ENCODE measurements at regions not wholly inside any gene's neighbourhood (a gene's known extent, or its start where the extent isn't known, plus 50 kb on each side); places are given as distances from the start of the nearest gene placed in this dataset.
"Not testable (repeated sequence)": the region's sequence is repeated elsewhere in the genome, so short reads cannot be mapped to it uniquely, and the experiment has no call there.

- DNase-seq (ENCODE audit: low read depth) = no peak
- no peak overlapping the region for H3K4me3 ChIP-seq (ENCODE audit: low read depth, low read length)
These were observed 991.1 kb downstream of the STPG2 start for GRCh38 chr4:97152149-97152548.

- no peak overlapping the region for H3K4me3 ChIP-seq (ENCODE audit: low read depth, low read length)
- DNase-seq (ENCODE audit: low read depth) = no peak
These were observed 990.2 kb downstream of the STPG2 start for GRCh38 chr4:97153042-97153441.

GRCh38 chr4:97159625-97160024 is 983.7 kb downstream of the STPG2 start:
- DNase-seq (ENCODE audit: low read depth) = no peak
- H3K4me3 ChIP-seq (ENCODE audit: low read depth, low read length) = no peak overlapping the region

- H3K4me3 ChIP-seq (ENCODE audit: low read depth, low read length) = no peak overlapping the region
- DNase-seq (ENCODE audit: low read depth) = no peak
These were observed 958.0 kb downstream of the STPG2 start for GRCh38 chr4:97185233-97185632.

- no peak overlapping the region for H3K4me3 ChIP-seq (ENCODE audit: low read depth, low read length)
- no peak for DNase-seq (ENCODE audit: low read depth)
These were observed 946.2 kb downstream of the STPG2 start for GRCh38 chr4:97197106-97197505.

- DNase-seq (ENCODE audit: low read depth) = no peak
- no peak overlapping the region for H3K4me3 ChIP-seq (ENCODE audit: low read depth, low read length)
These were observed 934.5 kb downstream of the STPG2 start for GRCh38 chr4:97208749-97209148.

GRCh38 chr4:97215409-97215941 is 927.8 kb downstream of the STPG2 start:
- no peak for DNase-seq (ENCODE audit: low read depth)
- no peak overlapping the region for H3K4me3 ChIP-seq (ENCODE audit: low read depth, low read length)

GRCh38 chr4:97216046-97216445 is 927.2 kb downstream of the STPG2 start:
- no peak overlapping the region for H3K4me3 ChIP-seq (ENCODE audit: low read depth, low read length)
- no peak for DNase-seq (ENCODE audit: low read depth)

- DNase-seq (ENCODE audit: low read depth) = no peak
These were observed 907.8 kb downstream of the STPG2 start for GRCh38 chr4:97235521-97235920.

GRCh38 chr4:97238956-97239666 is 904.2 kb downstream of the STPG2 start:
- DNase-seq (ENCODE audit: low read depth) = no peak
- no peak overlapping the region for H3K4me3 ChIP-seq (ENCODE audit: low read depth, low read length)

More at GRCh38 chr4:97235521-97235920, 907.8 kb downstream of the STPG2 start:
- no peak overlapping the region for H3K4me3 ChIP-seq (ENCODE audit: low read depth, low read length)

- H3K4me3 ChIP-seq (ENCODE audit: low read depth, low read length) = no peak overlapping the region
- DNase-seq (ENCODE audit: low read depth) = no peak
These were observed 903.6 kb downstream of the STPG2 start for GRCh38 chr4:97239667-97239997.

- DNase-seq (ENCODE audit: low read depth) = no peak
- H3K4me3 ChIP-seq (ENCODE audit: low read depth, low read length) = no peak overlapping the region
These were observed 890.6 kb downstream of the STPG2 start for GRCh38 chr4:97252615-97253154.

- no peak overlapping the region for H3K4me3 ChIP-seq (ENCODE audit: low read depth, low read length)
These were observed 880.5 kb downstream of the STPG2 start for GRCh38 chr4:97262769-97263168.

GRCh38 chr4:97270051-97270450 is 873.2 kb downstream of the STPG2 start:
- no peak for DNase-seq (ENCODE audit: low read depth)
- H3K4me3 ChIP-seq (ENCODE audit: low read depth, low read length) = no peak overlapping the region

More at GRCh38 chr4:97262769-97263168, 880.5 kb downstream of the STPG2 start:
- no peak for DNase-seq (ENCODE audit: low read depth)

- DNase-seq (ENCODE audit: low read depth) = no peak
- H3K4me3 ChIP-seq (ENCODE audit: low read depth, low read length) = no peak overlapping the region
These were observed 863.9 kb downstream of the STPG2 start for GRCh38 chr4:97279391-97279790.

GRCh38 chr4:97300561-97300960 is 842.7 kb downstream of the STPG2 start:
- DNase-seq (ENCODE audit: low read depth) = no peak
- H3K4me3 ChIP-seq (ENCODE audit: low read depth, low read length) = no peak overlapping the region

GRCh38 chr4:97305351-97305750 is 837.9 kb downstream of the STPG2 start:
- DNase-seq (ENCODE audit: low read depth) = no peak
- no peak overlapping the region for H3K4me3 ChIP-seq (ENCODE audit: low read depth, low read length)

GRCh38 chr4:97309121-97309520 is 834.2 kb downstream of the STPG2 start:
- DNase-seq (ENCODE audit: low read depth) = no peak
- no peak overlapping the region for H3K4me3 ChIP-seq (ENCODE audit: low read depth, low read length)

- no peak for DNase-seq (ENCODE audit: low read depth)
- H3K4me3 ChIP-seq (ENCODE audit: low read depth, low read length) = no peak overlapping the region
These were observed 826.1 kb downstream of the STPG2 start for GRCh38 chr4:97317201-97317600.

- DNase-seq (ENCODE audit: low read depth) = no peak
- H3K4me3 ChIP-seq (ENCODE audit: low read depth, low read length) = no peak overlapping the region
These were observed 825.6 kb downstream of the STPG2 start for GRCh38 chr4:97317671-97318070.

- H3K4me3 ChIP-seq (ENCODE audit: low read depth, low read length); DNase-seq (ENCODE audit: low read depth): not testable (repeated sequence)
These were observed 817.5 kb downstream of the STPG2 start for GRCh38 chr4:97325751-97326150.

All from skeletal muscle cell (primary cell).